Karpas-422 (cell line): ENCODE measurements at regions not wholly inside any gene's neighbourhood (a gene's known extent, or its start where the extent isn't known, plus 50 kb on each side); places are given as distances from the start of the nearest gene placed in this dataset.

Source experiments
- DNase-seq: peaks from one replicate; pipeline ENCODE4 v3.0.0-alpha.2; 2015
- H2AFZ ChIP-seq: fragments of 200-600 bp; sonication (generic); 2 replicates; pipeline ENCODE4 v1.6.1; 2014; ENCODE audit warnings: antibody characterized with exemption, low read length, mixed read lengths
- H3K27ac ChIP-seq: fragments of 200-600 bp; sonication (generic); 2 replicates; pipeline ENCODE4 v1.5.1; 2014; ENCODE audit warnings: mild to moderate bottlenecking, low read length, moderate library complexity
- H3K27me3 ChIP-seq: fragments of 200-600 bp; sonication (generic); 2 replicates; pipeline ENCODE4 v1.6.1; 2014; ENCODE audit warnings: low read length, mixed read lengths
- H3K36me3 ChIP-seq: fragments of 200-600 bp; sonication (generic); 2 replicates; pipeline ENCODE4 v1.6.1; 2014; ENCODE audit warnings: low read length, mixed read lengths; ENCODE audit not compliant: insufficient read depth
- H3K4me1 ChIP-seq: fragments of 200-600 bp; sonication (generic); 2 replicates; pipeline ENCODE4 v1.6.1; 2014; ENCODE audit warnings: mild to moderate bottlenecking, low read length, mixed read lengths
- H3K4me2 ChIP-seq: fragments of 200-600 bp; sonication (generic); 2 replicates; pipeline ENCODE4 v1.6.1; 2014; ENCODE audit warnings: low read length, low read depth, mild to moderate bottlenecking; ENCODE audit not compliant: poor library complexity, severe bottlenecking
- H3K4me3 ChIP-seq: fragments of 200-600 bp; sonication (generic); 2 replicates; pipeline ENCODE4 v1.5.1; 2014; ENCODE audit warnings: mild to moderate bottlenecking, antibody characterized with exemption, low read length, mixed read lengths
- H3K79me2 ChIP-seq: fragments of 200-600 bp; sonication (generic); 2 replicates; pipeline ENCODE4 v1.6.1; 2014; ENCODE audit warnings: mild to moderate bottlenecking, low read length, mixed read lengths
- H3K9ac ChIP-seq: fragments of 200-600 bp; sonication (generic); 2 replicates; pipeline ENCODE4 v1.6.0; 2014; ENCODE audit warnings: low read length
- H3K9me2 ChIP-seq: fragments of 200-600 bp; sonication (generic), shearing (Covaris generic); replicated peaks from 2 replicates; pipeline ENCODE4 v1.6.0; 2014; ENCODE audit warnings: mild to moderate bottlenecking, low read length, moderate library complexity; ENCODE audit not compliant: insufficient read depth
- H3K9me3 ChIP-seq: fragments of 300-700, 200-600 bp; sonication (generic); 2 replicates; pipeline ENCODE4 v1.6.1; 2014; ENCODE audit warnings: low read length, mixed read lengths
- H4K20me1 ChIP-seq: fragments of 200-600 bp; sonication (generic); 2 replicates; pipeline ENCODE4 v1.6.1; 2014; ENCODE audit warnings: mild to moderate bottlenecking, antibody characterized with exemption, low read length, low read depth; ENCODE audit not compliant: insufficient read depth

DNA sequence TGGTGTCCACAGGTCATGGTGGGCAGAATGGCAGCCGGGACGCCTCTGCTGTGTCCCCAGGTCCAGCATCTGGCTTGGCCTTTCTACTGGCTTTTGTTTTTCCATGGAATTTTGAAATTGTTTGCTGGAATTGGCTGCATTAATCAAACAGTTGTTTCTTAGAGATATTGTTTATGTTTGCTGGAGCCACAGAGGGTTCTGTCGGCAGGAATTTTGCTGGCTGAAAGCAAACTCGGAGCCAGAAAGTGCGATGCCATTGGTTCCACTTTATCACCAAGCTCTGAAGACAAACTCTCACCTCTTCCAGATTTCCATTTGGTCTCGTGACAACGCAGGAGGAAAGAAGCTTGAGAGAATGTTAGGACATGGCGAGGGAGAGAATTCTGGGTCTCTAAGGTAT is 199.2 kb upstream of the COPS8 start:
- H2AFZ ChIP-seq = no peak overlapping the region
- H3K4me2 ChIP-seq = no peak overlapping the region
- H3K36me3 ChIP-seq = no peaks in the 10 kb centered on the region
- H3K9ac ChIP-seq = no peak overlapping the region
- H4K20me1 ChIP-seq = no peaks in the 10 kb centered on the region
- no peaks in the 10 kb centered on the region for H3K27me3 ChIP-seq
- H3K9me2 ChIP-seq = no peaks in the 10 kb centered on the region
- H3K4me1 ChIP-seq = peaks cover 14% of the 10 kb centered on the region
- no peaks in the 10 kb centered on the region for H3K79me2 ChIP-seq
- no peak overlapping the region for H3K4me3 ChIP-seq
- H3K9me3 ChIP-seq = no peaks in the 10 kb centered on the region
- DNase-seq = no peak
- H3K27ac ChIP-seq = no peak overlapping the region

DNA sequence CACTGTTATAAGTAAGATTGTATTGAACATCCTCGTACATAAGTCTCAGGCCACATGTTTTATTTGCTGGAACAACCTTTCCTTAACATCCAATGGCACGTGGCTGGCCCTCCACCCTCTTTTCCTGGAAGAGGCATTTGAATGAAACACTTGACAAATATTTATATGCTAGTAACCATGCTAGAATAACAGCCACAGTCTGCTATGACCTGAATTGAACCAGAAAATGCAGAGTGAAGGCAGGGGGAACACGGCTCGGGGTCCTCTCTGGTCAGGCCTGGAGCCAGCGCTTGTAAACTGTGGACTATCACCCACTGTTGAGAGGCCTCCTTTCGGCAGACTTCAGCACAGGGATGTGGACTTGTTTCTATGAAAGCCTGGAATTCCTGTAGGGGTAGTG is 198.2 kb upstream of the COPS8 start:
- no peak for DNase-seq
- H3K4me2 ChIP-seq = no peak overlapping the region
- H3K27me3 ChIP-seq = no peaks in the 10 kb centered on the region
- no peak overlapping the region for H3K9ac ChIP-seq
- no peaks in the 10 kb centered on the region for H3K79me2 ChIP-seq
- H3K9me3 ChIP-seq = no peaks in the 10 kb centered on the region
- H4K20me1 ChIP-seq = no peaks in the 10 kb centered on the region
- H2AFZ ChIP-seq = no peak overlapping the region
- no peak overlapping the region for H3K27ac ChIP-seq
- H3K4me3 ChIP-seq = no peak overlapping the region
- peaks cover 19% of the 10 kb centered on the region for H3K4me1 ChIP-seq
- no peaks in the 10 kb centered on the region for H3K9me2 ChIP-seq
- no peaks in the 10 kb centered on the region for H3K36me3 ChIP-seq

DNA sequence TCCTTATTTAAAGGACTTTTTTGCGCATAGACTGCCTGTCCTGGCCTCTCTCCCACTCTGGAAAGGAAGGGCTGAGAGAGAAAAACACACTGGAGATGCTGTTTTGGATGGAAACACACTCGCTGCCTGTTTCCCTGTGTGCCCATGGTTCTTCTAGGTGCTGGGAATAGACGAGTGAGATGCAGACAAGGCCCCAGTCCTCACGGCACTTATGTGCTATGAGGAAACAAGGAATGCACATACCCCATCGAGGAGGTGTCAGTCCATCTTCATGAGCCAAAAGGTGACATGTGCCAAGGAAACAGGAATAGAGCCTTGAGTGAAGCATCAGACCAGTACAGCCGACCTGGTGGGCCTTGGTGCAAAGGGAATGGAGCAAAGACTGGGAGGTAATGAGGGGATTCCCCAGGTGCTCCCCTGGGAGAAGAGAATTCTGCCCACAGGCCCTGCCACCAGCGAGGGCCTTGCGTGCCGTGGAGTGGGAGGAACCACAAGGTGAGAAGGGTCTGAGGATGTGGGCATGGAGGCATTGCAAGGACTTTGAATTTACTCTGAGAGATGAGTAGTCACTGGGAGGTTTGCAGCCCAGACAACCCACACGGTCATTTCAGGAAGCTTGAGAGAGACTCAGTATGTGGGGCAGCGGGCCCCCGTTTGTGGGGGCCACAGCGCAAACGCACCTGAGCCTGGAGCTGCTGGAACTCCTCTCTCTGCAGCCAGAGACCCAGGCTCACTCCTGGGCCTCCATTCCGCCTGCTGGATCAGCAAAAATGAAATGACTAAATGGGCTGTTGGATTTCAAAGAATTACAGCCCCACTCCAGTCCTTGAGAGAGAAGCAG is 197.5 kb upstream of the COPS8 start:
- Histone ChIP-seq H3K9ac (no peak overlapping the region), H3K4me2 (no peak overlapping the region), H3K27ac (no peak overlapping the region), H4K20me1 (no peaks in the 10 kb centered on the region), H3K9me3 (no peaks in the 10 kb centered on the region), H2AFZ (no peak overlapping the region), H3K27me3 (no peaks in the 10 kb centered on the region), H3K79me2 (no peaks in the 10 kb centered on the region), H3K4me1 (peaks cover 19% of the 10 kb centered on the region), H3K36me3 (no peaks in the 10 kb centered on the region), H3K4me3 (no peak overlapping the region), H3K9me2 (no peaks in the 10 kb centered on the region)
- DNase-seq = no peak

DNA sequence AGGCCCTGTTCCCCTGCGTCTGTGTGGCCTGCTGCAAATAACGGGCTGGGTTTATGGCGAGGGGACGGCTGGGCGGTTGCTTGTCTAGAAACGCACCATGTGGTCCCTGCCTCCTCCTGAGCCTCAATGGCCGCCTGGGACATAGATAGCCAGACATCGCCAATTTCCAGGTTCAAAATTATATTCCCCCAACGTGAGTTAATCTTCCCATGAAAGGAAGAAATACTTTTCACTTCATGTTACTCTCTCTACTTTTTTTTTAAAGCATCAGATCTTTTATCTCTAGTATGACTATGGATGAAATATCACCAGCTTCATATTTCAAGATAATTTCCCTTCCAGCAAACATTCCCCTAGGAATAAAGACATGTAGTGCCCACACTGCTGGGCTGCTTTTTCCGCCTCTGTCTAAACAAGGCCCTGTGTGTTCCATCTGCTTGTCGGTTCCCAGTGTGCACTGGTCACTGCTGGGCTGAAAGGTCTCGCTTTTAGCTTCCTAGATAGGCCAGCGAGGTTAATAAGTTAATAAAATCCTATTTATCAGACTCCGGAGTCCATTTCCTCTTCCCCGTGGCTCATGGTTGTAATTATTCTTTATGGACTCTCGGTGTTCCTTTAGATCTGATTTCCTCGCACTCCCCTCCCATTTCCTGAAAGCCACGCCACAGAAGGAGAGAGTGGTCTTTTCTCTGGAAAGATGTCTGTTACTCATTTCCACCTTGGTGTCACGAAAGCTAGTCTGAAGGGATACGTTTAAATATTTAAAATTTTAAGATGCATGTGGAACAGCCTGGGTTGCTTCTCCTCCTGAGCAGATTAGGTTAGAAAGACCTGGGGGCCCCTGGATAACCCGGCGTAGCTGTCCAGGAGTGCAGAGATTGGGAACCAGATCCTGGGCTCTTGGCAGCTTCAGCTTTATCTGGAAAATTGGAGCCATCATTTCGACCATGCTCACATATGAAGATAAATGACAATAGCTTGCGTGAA is 196.6 kb upstream of the COPS8 start:
- Histone ChIP-seq H3K9me2 (no peaks in the 10 kb centered on the region), H3K27ac (no peak overlapping the region), H3K9ac (no peak overlapping the region), H3K4me1 (peaks cover 11% of the 10 kb centered on the region), H3K79me2 (no peaks in the 10 kb centered on the region), H4K20me1 (no peaks in the 10 kb centered on the region), H3K4me3 (no peak overlapping the region), H3K4me2 (no peak overlapping the region), H3K27me3 (no peaks in the 10 kb centered on the region), H3K9me3 (no peaks in the 10 kb centered on the region), H3K36me3 (no peaks in the 10 kb centered on the region), H2AFZ (no peak overlapping the region)
- DNase-seq = no peak

DNA sequence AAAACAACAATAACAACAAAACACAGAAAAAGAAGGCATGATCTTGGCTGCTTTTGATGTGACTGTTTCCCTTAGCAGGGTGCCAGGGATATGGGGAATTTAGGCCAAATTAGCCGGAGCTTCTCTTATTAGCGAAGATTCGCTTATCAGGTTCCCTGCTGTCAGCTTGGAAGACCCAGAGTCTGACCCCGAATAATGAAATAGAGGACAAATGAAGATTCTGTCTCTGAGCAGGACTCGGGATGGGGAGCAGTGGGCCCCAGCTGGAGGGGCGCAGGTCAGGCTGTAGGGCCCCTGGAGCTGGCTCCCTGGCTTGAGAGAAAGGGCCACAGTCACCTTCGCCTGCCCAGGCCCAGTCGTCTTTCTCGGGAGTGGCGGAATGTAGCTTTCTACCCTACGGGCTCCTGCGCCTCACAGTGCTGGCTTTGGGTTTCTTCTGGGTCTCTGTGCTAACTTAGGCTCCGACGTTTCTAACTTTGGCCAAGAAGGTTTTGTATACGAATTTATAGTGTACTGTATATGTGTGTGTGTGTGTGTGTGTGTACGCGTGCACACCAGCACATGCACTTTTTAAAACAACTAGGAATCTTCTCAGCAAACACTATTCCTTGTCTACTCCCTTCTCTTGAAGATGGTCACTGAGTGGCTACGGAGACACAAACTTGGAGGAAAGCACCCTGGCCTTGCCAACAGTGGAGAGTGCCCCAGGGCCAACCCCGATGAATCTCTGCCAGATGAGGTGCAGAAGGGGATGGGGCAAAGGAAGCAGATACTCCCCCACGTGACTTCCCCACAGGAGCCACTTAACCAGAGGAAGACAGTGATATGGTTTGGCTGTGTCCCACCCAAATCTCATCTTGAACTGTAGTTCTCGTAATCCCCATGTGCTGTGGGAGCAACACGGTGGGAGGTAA is 195.6 kb upstream of the COPS8 start:
- Histone ChIP-seq H3K4me3 (no peak overlapping the region), H3K36me3 (no peaks in the 10 kb centered on the region), H4K20me1 (no peaks in the 10 kb centered on the region), H3K4me2 (no peak overlapping the region), H3K9ac (no peak overlapping the region), H3K9me2 (no peaks in the 10 kb centered on the region), H3K9me3 (no peaks in the 10 kb centered on the region), H3K27ac (no peak overlapping the region), H3K79me2 (no peaks in the 10 kb centered on the region), H3K4me1 (peaks cover 4% of the 10 kb centered on the region; the same call in 1 of the 2 replicates), H2AFZ (no peak overlapping the region), H3K27me3 (no peaks in the 10 kb centered on the region)
- DNase-seq = no peak

DNA sequence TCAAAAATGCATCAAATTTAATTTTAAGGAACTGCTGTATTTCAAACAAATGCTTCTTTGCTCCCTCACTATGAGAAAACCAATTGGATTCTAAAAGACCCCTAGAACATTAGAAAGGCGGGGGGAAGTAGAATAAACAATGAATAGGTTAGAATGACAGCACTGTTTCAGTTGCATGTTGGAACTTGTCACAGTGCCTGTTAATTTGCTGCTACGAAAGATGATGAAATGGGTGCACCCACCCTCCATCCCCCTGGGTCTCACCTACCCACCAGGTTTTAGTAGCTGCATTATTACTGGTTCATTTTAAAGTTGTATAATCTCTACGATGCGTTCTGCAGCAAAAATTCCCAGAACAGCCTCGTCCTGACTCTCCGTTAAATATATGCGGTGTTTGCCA is 193.0 kb upstream of the COPS8 start:
- no peaks in the 10 kb centered on the region for H3K36me3 ChIP-seq
- no peaks in the 10 kb centered on the region for H3K9me3 ChIP-seq
- H3K79me2 ChIP-seq = no peaks in the 10 kb centered on the region
- H3K4me3 ChIP-seq = no peak overlapping the region
- no peak overlapping the region for H2AFZ ChIP-seq
- H3K9me2 ChIP-seq = no peaks in the 10 kb centered on the region
- H4K20me1 ChIP-seq = no peaks in the 10 kb centered on the region
- no peak overlapping the region for H3K4me2 ChIP-seq
- no peaks in the 10 kb centered on the region for H3K27me3 ChIP-seq
- no peak overlapping the region for H3K27ac ChIP-seq
- no peak overlapping the region for H3K9ac ChIP-seq
- no peak for DNase-seq
- H3K4me1 ChIP-seq = peaks cover 4% of the 10 kb centered on the region; the same call in 1 of the 2 replicates

DNA sequence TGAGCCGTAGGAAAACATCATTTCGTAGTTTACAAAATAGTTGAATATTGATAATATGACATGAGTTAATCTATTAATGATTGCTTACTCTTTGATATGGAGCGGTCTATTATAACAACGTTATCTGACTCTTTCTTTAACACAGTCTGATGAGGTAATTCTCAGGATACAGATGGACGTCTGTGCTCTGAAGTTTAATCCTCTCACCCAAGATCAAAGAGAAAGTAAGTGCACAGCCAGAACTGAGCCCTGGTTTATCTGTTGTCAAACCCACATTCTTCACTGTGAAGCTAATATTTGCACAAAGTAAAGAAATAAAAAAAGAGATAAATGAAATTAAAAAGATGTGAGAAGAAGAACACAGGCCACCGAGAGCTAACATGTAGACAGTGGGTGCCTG is 190.9 kb upstream of the COPS8 start:
- no peaks in the 10 kb centered on the region for H3K79me2 ChIP-seq
- DNase-seq = no peak
- no peak overlapping the region for H3K9ac ChIP-seq
- H3K9me2 ChIP-seq = no peaks in the 10 kb centered on the region
- no peaks in the 10 kb centered on the region for H3K9me3 ChIP-seq
- H3K4me3 ChIP-seq = no peak overlapping the region
- no peak overlapping the region for H3K4me2 ChIP-seq
- no peaks in the 10 kb centered on the region for H3K27me3 ChIP-seq
- peaks cover 4% of the 10 kb centered on the region; the same call in 1 of the 2 replicates for H3K4me1 ChIP-seq
- no peak overlapping the region for H3K27ac ChIP-seq
- no peaks in the 10 kb centered on the region for H3K36me3 ChIP-seq
- no peak overlapping the region for H2AFZ ChIP-seq
- H4K20me1 ChIP-seq = no peaks in the 10 kb centered on the region
